ENCODE measurements at regions not wholly inside any gene's neighbourhood (a gene's known extent, or its start where the extent isn't known, plus 50 kb on each side); places are given as distances from the start of the nearest gene placed in this dataset.
A peak's percentile ranks its signal among the peaks of the same experiment; 100 is the strongest.

DNA sequence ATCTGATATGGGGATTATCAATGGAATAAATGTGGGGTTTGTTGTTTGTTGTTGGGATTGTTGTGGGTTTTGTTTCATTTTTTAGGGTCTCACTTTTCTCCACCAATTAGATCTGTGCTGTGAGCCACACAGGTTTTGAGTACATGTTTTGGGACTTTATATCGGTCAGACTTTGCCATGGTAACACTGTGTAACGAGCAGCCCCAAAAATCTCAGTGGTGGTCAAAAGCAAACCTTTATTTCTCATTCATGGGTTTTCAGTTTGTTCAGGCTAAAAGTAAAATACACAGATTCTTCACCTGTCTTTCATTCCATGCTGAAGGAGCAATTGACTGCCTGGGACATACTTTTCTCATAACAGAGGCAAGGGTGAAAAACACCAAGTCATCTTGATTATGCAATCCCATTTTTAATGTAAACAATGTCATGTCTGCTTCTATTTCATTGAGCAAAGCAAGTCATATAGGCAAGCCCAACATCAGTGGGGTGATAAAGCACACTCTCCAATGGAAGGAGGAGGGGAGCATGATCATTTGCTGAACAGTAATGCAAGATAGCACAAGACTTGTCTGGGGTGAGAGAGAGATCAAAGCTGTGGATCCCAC is 101.1 kb upstream of the PLCB4 start:
- Histone ChIP-seq H4K8ac (ENCODE audit: low read depth, low read length) (no peak overlapping the region), H3K23ac (ENCODE audit: low read depth, low read length, poor library complexity) (no peak overlapping the region), H3K27ac (replicated peaks; ENCODE audit: low read length) (no peak overlapping the region), H2AFZ (ENCODE audit: low read length) (no peak overlapping the region), H2BK15ac (ENCODE audit: low read length) (no peak overlapping the region), H3K14ac (ENCODE audit: low read length) (no peak overlapping the region), H3K4me3 (ENCODE audit: low read length in 2 of 2) (no peak overlapping the region), H3K9ac (ENCODE audit: low read depth, low read length, poor library complexity) (no peak overlapping the region), H3K9me3 (replicated peaks in 1 of 2; ENCODE audit: control insufficient read depth in 2 of 2, insufficient read depth in 1 of 2, low read depth in 1 of 2, low read length in 2 of 2) (peaks cover 0 to 5% of the 10 kb centered on the region in 2 donors), H3K4me2 (ENCODE audit: insufficient read depth, low read length, poor library complexity, severe bottlenecking) (no peak overlapping the region), H4K91ac (ENCODE audit: low read depth, low read length, poor library complexity) (no peak overlapping the region), H3K27me3 (ENCODE audit: control insufficient read depth in 3 of 3, insufficient read depth in 3 of 3, low read depth in 1 of 3, low read length in 3 of 3) (no peaks in the 10 kb centered on the region), H3K18ac (ENCODE audit: low read length) (no peak overlapping the region), H2BK5ac (ENCODE audit: low read length) (no peak overlapping the region), H2AK5ac (ENCODE audit: low read depth, low read length) (no peak overlapping the region), H2BK120ac (ENCODE audit: low read depth, low read length) (no peak overlapping the region), H3K79me1 (ENCODE audit: low read depth, low read length) (no peaks in the 10 kb centered on the region), H3K36me3 (replicated peaks in 1 of 2; ENCODE audit: control insufficient read depth in 2 of 2, insufficient read depth in 2 of 2, low read length in 2 of 2) (no peaks in the 10 kb centered on the region), H2BK12ac (ENCODE audit: low read length) (no peak overlapping the region), H3K4ac (ENCODE audit: low read length) (no peak overlapping the region), H3K4me1 (ENCODE audit: control insufficient read depth in 2 of 2, insufficient read depth in 1 of 2, low read depth in 1 of 2, low read length in 2 of 2) (peaks cover 0 to 6% of the 10 kb centered on the region in 2 donors)
- no CpG with 5 or more reads among the region's 2 CpGs for WGBS, 2 donors (ENCODE audit: extremely low coverage in 2 of 2, insufficient read length in 2 of 2, insufficient replicate concordance in 1 of 2)
- DNase-seq (ENCODE audit: low spot score) = no peak

DNA sequence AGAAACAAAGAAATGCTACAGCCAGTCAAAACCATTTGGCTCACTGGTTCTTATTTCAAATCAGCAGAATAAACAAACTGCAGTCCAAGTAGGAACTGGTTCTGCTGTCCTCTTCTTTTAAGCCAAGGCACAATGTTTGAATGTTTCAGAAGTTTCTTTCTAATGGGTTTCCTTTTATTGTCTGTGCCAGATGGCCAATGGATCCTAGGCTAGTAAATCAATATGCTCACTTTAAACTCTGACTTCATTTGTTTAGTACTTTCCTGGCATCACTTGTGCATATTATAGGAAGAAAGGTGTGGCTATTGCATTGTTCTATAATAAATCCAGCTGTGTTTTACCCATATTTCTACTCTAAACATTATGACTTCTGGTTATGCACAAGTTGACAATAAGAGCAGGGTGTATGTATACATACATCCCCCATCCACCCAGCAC is 99.7 kb upstream of the PLCB4 start:
- Histone ChIP-seq H3K9me3 (replicated peaks in 1 of 2; ENCODE audit: control insufficient read depth in 2 of 2, insufficient read depth in 1 of 2, low read depth in 1 of 2, low read length in 2 of 2) (peaks cover 0 to 5% of the 10 kb centered on the region in 2 donors), H3K4me2 (ENCODE audit: insufficient read depth, low read length, poor library complexity, severe bottlenecking) (no peak overlapping the region), H3K27me3 (ENCODE audit: control insufficient read depth in 3 of 3, insufficient read depth in 3 of 3, low read depth in 1 of 3, low read length in 3 of 3) (no peaks in the 10 kb centered on the region), H2BK120ac (ENCODE audit: low read depth, low read length) (no peak overlapping the region), H2BK12ac (ENCODE audit: low read length) (no peak overlapping the region), H2BK5ac (ENCODE audit: low read length) (no peak overlapping the region), H3K18ac (ENCODE audit: low read length) (no peak overlapping the region), H2BK15ac (ENCODE audit: low read length) (no peak overlapping the region), H4K91ac (ENCODE audit: low read depth, low read length, poor library complexity) (no peak overlapping the region), H4K8ac (ENCODE audit: low read depth, low read length) (no peak overlapping the region), H3K4me3 (ENCODE audit: low read length in 2 of 2) (no peak overlapping the region), H3K4me1 (ENCODE audit: control insufficient read depth in 2 of 2, insufficient read depth in 1 of 2, low read depth in 1 of 2, low read length in 2 of 2) (no peaks in the 10 kb centered on the region), H3K14ac (ENCODE audit: low read length) (no peak overlapping the region), H3K9ac (ENCODE audit: low read depth, low read length, poor library complexity) (no peak overlapping the region), H2AK5ac (ENCODE audit: low read depth, low read length) (no peak overlapping the region), H3K27ac (replicated peaks; ENCODE audit: low read length) (no peak overlapping the region), H3K79me1 (ENCODE audit: low read depth, low read length) (no peaks in the 10 kb centered on the region), H3K23ac (ENCODE audit: low read depth, low read length, poor library complexity) (no peak overlapping the region), H2AFZ (ENCODE audit: low read length) (no peak overlapping the region), H3K36me3 (replicated peaks in 1 of 2; ENCODE audit: control insufficient read depth in 2 of 2, insufficient read depth in 2 of 2, low read length in 2 of 2) (no peaks in the 10 kb centered on the region), H3K4ac (ENCODE audit: low read length) (no peak overlapping the region)
- DNase-seq (ENCODE audit: low spot score) = no peak

DNA sequence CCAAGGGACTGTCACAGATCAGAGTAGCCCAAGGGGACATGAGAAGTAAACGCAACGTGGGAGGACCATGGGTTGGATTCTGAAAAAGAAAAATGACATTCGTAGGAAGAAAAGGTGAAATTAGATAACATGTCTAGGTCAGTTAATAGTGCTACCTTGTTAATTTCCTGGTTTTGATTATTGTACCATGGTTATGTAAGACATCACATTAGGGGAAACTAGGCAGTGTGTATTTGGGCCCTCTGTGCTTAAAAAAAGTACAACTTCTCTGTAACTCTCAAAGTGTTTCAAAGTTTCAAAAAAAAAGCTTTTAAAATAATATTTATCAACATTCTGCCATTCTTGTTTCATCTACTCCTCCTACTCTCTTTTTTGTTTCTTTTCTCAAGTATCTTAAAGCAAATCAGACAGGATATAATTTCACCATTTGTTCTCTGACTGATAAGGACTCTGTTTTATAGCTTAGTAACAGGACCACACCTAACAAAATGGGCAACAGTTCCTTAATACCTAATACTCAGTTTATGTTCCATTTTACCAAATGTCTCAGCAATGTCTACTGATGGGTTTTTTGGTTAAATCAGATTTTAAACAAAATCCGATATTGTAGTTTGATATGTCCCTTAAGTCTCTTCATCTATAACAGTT is 97.1 kb upstream of the PLCB4 start:
- whole genome bisulfite sequencing, 2 donors (ENCODE audit: extremely low coverage in 2 of 2, insufficient read length in 2 of 2, insufficient replicate concordance in 1 of 2) = no CpG with 5 or more reads among the region's 4 CpGs
- H4K91ac ChIP-seq (ENCODE audit: low read depth, low read length, poor library complexity) = no peak overlapping the region
- no peak overlapping the region for H2BK5ac ChIP-seq (ENCODE audit: low read length)
- no peaks in the 10 kb centered on the region for H3K36me3 ChIP-seq (replicated peaks in 1 of 2; ENCODE audit: control insufficient read depth in 2 of 2, insufficient read depth in 2 of 2, low read length in 2 of 2)
- no peak overlapping the region for H3K27ac ChIP-seq (replicated peaks; ENCODE audit: low read length)
- no peaks in the 10 kb centered on the region for H3K79me1 ChIP-seq (ENCODE audit: low read depth, low read length)
- DNase-seq (ENCODE audit: low spot score) = no peak
- no peak overlapping the region for H3K4me3 ChIP-seq (ENCODE audit: low read length in 2 of 2)
- no peak overlapping the region for H3K9ac ChIP-seq (ENCODE audit: low read depth, low read length, poor library complexity)
- H2BK120ac ChIP-seq (ENCODE audit: low read depth, low read length) = no peak overlapping the region
- no peak overlapping the region for H3K23ac ChIP-seq (ENCODE audit: low read depth, low read length, poor library complexity)
- H3K18ac ChIP-seq (ENCODE audit: low read length) = no peak overlapping the region
- H2BK12ac ChIP-seq (ENCODE audit: low read length) = no peak overlapping the region
- H2BK15ac ChIP-seq (ENCODE audit: low read length) = no peak overlapping the region
- no peak overlapping the region for H3K4ac ChIP-seq (ENCODE audit: low read length)
- H3K27me3 ChIP-seq (ENCODE audit: control insufficient read depth in 3 of 3, insufficient read depth in 3 of 3, low read depth in 1 of 3, low read length in 3 of 3) = no peaks in the 10 kb centered on the region
- no peak overlapping the region for H3K14ac ChIP-seq (ENCODE audit: low read length)
- peaks cover 0 to 5% of the 10 kb centered on the region in 2 donors for H3K9me3 ChIP-seq (replicated peaks in 1 of 2; ENCODE audit: control insufficient read depth in 2 of 2, insufficient read depth in 1 of 2, low read depth in 1 of 2, low read length in 2 of 2)
- no peak overlapping the region for H4K8ac ChIP-seq (ENCODE audit: low read depth, low read length)
- no peak overlapping the region for H2AK5ac ChIP-seq (ENCODE audit: low read depth, low read length)
- no peak overlapping the region for H2AFZ ChIP-seq (ENCODE audit: low read length)
- no peaks in the 10 kb centered on the region for H3K4me1 ChIP-seq (ENCODE audit: control insufficient read depth in 2 of 2, insufficient read depth in 1 of 2, low read depth in 1 of 2, low read length in 2 of 2)
- no peak overlapping the region for H3K4me2 ChIP-seq (ENCODE audit: insufficient read depth, low read length, poor library complexity, severe bottlenecking)

DNA sequence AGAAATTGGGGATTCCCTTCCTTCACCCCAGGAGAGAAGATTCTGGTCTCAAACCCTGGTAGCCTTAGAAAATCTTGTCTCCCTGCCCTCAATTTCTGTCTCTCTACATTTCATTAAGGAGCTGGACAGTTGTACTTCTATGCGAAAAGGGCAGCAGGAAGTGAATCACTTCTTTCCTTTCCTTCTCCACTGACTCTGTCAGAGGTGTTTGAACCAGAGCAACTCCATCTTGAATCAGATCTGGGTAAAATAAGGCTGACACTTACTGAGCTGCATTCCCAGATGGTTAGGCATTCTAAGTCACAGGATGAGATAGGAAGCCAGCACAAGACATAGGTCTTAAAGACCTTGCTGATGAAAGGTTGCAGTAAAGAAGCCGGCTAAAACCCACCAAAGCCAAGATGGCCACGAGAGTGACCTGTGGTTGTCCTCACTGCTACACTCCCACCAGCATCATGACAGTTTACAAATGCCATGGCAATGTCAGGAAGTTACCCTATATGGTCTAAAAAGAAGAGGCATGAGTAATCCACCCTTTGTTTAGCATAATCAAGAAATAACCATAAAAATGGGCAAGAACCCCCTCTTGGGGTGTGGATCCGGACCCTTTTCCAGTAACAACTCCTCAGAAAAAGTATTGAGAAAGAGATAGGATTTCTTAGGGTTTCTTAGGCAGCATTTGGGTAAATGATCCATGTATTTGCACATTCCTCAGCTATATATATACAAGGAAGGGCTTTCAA is 95.8 kb upstream of the PLCB4 start:
- Histone ChIP-seq H3K9me3 (replicated peaks in 1 of 2; ENCODE audit: control insufficient read depth in 2 of 2, insufficient read depth in 1 of 2, low read depth in 1 of 2, low read length in 2 of 2) (no peaks in the 10 kb centered on the region), H3K18ac (ENCODE audit: low read length) (no peak overlapping the region), H3K23ac (ENCODE audit: low read depth, low read length, poor library complexity) (no peak overlapping the region), H2BK12ac (ENCODE audit: low read length) (no peak overlapping the region), H3K9ac (ENCODE audit: low read depth, low read length, poor library complexity) (no peak overlapping the region), H3K36me3 (replicated peaks in 1 of 2; ENCODE audit: control insufficient read depth in 2 of 2, insufficient read depth in 2 of 2, low read length in 2 of 2) (no peaks in the 10 kb centered on the region), H3K79me1 (ENCODE audit: low read depth, low read length) (no peaks in the 10 kb centered on the region), H4K8ac (ENCODE audit: low read depth, low read length) (no peak overlapping the region), H3K27me3 (ENCODE audit: control insufficient read depth in 3 of 3, insufficient read depth in 3 of 3, low read depth in 1 of 3, low read length in 3 of 3) (no peaks in the 10 kb centered on the region), H3K14ac (ENCODE audit: low read length) (no peak overlapping the region), H3K4me2 (ENCODE audit: insufficient read depth, low read length, poor library complexity, severe bottlenecking) (no peak overlapping the region), H3K4me1 (ENCODE audit: control insufficient read depth in 2 of 2, insufficient read depth in 1 of 2, low read depth in 1 of 2, low read length in 2 of 2) (no peaks in the 10 kb centered on the region), H3K4me3 (ENCODE audit: low read length in 2 of 2) (no peak overlapping the region), H3K27ac (replicated peaks; ENCODE audit: low read length) (no peak overlapping the region), H4K91ac (ENCODE audit: low read depth, low read length, poor library complexity) (no peak overlapping the region), H2AFZ (ENCODE audit: low read length) (peak overlapping the region; percentile 43), H2BK5ac (ENCODE audit: low read length) (no peak overlapping the region), H3K4ac (ENCODE audit: low read length) (no peak overlapping the region), H2BK15ac (ENCODE audit: low read length) (no peak overlapping the region), H2AK5ac (ENCODE audit: low read depth, low read length) (no peak overlapping the region), H2BK120ac (ENCODE audit: low read depth, low read length) (no peak overlapping the region)
- DNase-seq (ENCODE audit: low spot score) = no peak
- no CpG with 5 or more reads among the region's 4 CpGs for WGBS, 2 donors (ENCODE audit: extremely low coverage in 2 of 2, insufficient read length in 2 of 2, insufficient replicate concordance in 1 of 2)

Measured in neuronal stem cell (in vitro differentiated cells).